Transverse colon (tissue), 4 donors: ENCODE measurements at regions not wholly inside any gene's neighbourhood (a gene's known extent, or its start where the extent isn't known, plus 50 kb on each side); places are given as distances from the start of the nearest gene placed in this dataset.

Experiments
- DNase-seq: peaks from one replicate; pipeline ENCODE4 v3.0.0-alpha.2; 2019
- H3K27ac ChIP-seq, 4 donors: fragments of 200-600 bp; sonication (generic); 2 replicates each; pipeline ENCODE4 v1.5.1; 2016 to 2018; ENCODE audit warnings: inconsistent platforms in 4 of 4
- H3K27me3 ChIP-seq: fragments of 200-600 bp; sonication (generic); 2 replicates; pipeline ENCODE4 v1.5.1; 2017; ENCODE audit warnings: inconsistent platforms
- H3K36me3 ChIP-seq, 4 donors: fragments of 200-600 bp; sonication (generic); 2 replicates each; pipeline ENCODE4 v1.5.1; 2017 to 2019; ENCODE audit warnings: inconsistent platforms in 4 of 4
- H3K4me1 ChIP-seq, 4 donors: fragments of 200-600 bp; sonication (generic); 2 replicates each; pipeline ENCODE4 v1.5.1; 2017 to 2020; ENCODE audit warnings: inconsistent platforms in 4 of 4
- H3K4me3 ChIP-seq, 4 donors: fragments of 200-600 bp; sonication (generic); 1 replicate in 1 of 4; 2 replicates in 3 of 4; pipeline versions ENCODE4 v1.5.1 to v1.6.1; 2017 to 2019; ENCODE audit warnings: inconsistent platforms in 4 of 4
- H3K9me3 ChIP-seq, 2 donors: fragments of 200-600 bp; sonication (generic); 2 replicates each; pipeline ENCODE4 v1.5.1; 2017 to 2019; ENCODE audit warnings: inconsistent platforms in 2 of 2
- EP300 ChIP-seq: sonication (generic); formaldehyde crosslinking; IDR thresholded peaks from one replicate; pipeline ENCODE4 v1.6.1; 2017; ENCODE audit warnings: antibody characterized with exemption, low read depth
- POLR2A ChIP-seq: fragments of 450-650 bp; IDR thresholded peaks from one replicate; pipeline ENCODE4 v1.6.1; 2016; ENCODE audit warnings: antibody characterized with exemption, mild to moderate bottlenecking, moderate library complexity
- POLR2AphosphoS5 ChIP-seq, 3 donors: sonication (generic); formaldehyde crosslinking; IDR thresholded peaks; one replicate each; pipeline ENCODE4 v1.6.1; 2016; ENCODE audit warnings: antibody characterized with exemption in 3 of 3
- WGBS, 2 donors: methylation state at CpG; one replicate each; pipeline ENCODE4 v1.1.5; 2018; ENCODE audit warnings: low coverage in 1 of 2; 5-methylcytosine and 5-hydroxymethylcytosine counted together
- in situ Hi-C, 4 donors: fragments of 200-750 bp; cut with MboI; loops; one replicate each; pipeline versions ENCODE4 v1.15.0 to v1.15.1; 2017; ENCODE audit warnings: low sequenced_read_pairs in 3 of 4, low pct_ligation_motif_present in 1 of 4, low pct_unique_long_range_greater_than_20kb in 1 of 4
- intact Hi-C: fragments of 100-400 bp; cut with DNase I; formaldehyde crosslinking; loops from one replicate; pipeline ENCODE4 v1.15.1; 2023; ENCODE audit warnings: low total_unique reads
- TF ChIP-seq, protein P1 (sequence below), 5 experiments: fragments of 200-600 bp in 3 of 5; fragments of 450-650 bp in 2 of 5; sonication (generic) in 3 of 5; IDR thresholded peaks; 1 replicate in 2 of 5; 2 replicates in 3 of 5; pipeline ENCODE4 v1.5.1; 2016 to 2017; ENCODE audit warnings: antibody characterized with exemption in 5 of 5, inconsistent platforms in 3 of 5, mild to moderate bottlenecking in 2 of 5, moderate library complexity in 1 of 5

DNA sequence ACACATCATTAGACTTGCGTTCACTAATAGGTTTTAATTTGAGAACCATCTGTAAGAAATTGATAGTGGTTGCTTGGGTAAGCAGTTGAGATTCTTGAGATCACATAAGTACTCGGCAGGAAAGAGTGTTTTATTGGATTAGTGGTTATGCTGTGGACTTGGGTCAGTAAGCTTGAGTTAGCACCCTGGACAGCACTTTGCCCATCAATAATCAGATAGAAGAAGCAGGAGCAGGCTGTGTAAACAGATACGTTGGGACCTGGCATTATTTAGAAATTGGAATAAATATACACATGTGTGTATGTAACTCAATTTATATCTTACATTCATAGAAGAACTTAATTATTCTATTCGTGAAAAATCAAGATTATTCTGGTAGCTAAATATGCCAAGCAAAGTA lies 357.5 kb upstream of the SMIM31 start:
- in situ Hi-C loops, result no loop called here
- Histone ChIP-seq H3K27ac (no peak overlapping the region), H3K4me3 (no peak overlapping the region), H3K4me1 (no peaks in the 10 kb centered on the region), H3K36me3 (no peaks in the 10 kb centered on the region), H3K9me3 (no peaks in the 10 kb centered on the region), H3K27me3 (no peaks in the 10 kb centered on the region)
- 40 to 51% methylated on average over 4 of the region's 4 CpGs for WGBS, 2 donors
- DNase-seq, result no peak
- no peak for TF ChIP-seq POLR2A
- no peak for TF ChIP-seq POLR2AphosphoS5 (IDR thresholded peaks at IDR 0.05)
- no peak for TF ChIP-seq EP300
- TF ChIP-seq, protein P1, sequence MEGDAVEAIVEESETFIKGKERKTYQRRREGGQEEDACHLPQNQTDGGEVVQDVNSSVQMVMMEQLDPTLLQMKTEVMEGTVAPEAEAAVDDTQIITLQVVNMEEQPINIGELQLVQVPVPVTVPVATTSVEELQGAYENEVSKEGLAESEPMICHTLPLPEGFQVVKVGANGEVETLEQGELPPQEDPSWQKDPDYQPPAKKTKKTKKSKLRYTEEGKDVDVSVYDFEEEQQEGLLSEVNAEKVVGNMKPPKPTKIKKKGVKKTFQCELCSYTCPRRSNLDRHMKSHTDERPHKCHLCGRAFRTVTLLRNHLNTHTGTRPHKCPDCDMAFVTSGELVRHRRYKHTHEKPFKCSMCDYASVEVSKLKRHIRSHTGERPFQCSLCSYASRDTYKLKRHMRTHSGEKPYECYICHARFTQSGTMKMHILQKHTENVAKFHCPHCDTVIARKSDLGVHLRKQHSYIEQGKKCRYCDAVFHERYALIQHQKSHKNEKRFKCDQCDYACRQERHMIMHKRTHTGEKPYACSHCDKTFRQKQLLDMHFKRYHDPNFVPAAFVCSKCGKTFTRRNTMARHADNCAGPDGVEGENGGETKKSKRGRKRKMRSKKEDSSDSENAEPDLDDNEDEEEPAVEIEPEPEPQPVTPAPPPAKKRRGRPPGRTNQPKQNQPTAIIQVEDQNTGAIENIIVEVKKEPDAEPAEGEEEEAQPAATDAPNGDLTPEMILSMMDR (IDR thresholded peaks at IDR 0.05), result no peak
- intact Hi-C loops, result no loop called here

DNA sequence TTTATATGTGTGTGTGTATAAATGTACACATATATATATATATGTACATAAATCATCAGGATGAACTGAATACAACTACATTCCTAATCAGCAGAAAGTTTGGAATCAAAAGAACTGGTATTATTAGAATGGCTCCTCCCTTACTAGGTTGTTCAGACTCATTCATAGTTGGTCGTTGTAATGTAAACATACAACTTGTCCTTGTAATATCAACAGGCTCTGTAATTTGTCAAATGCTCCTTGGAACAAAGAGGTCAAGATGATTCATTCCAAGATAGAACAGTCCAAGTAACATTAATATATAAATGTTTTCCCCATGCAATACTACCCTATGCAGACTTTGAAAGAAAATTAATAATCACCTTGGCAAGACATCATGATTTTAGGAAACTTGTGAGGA lies 351.4 kb upstream of the SMIM31 start:
- Histone ChIP-seq H3K4me1 (no peaks in the 10 kb centered on the region), H3K4me3 (no peak overlapping the region), H3K27me3 (no peaks in the 10 kb centered on the region), H3K9me3 (no peaks in the 10 kb centered on the region), H3K36me3 (no peaks in the 10 kb centered on the region), H3K27ac (no peak overlapping the region)
- intact Hi-C loops, result no loop called here
- WGBS, 2 donors, result 0 to 20% methylated on average over 1 of the region's 1 CpG
- in situ Hi-C loops, result no loop called here
- no peak for DNase-seq
- no peak for TF ChIP-seq POLR2A
- no peak for TF ChIP-seq EP300
- TF ChIP-seq POLR2AphosphoS5 (IDR thresholded peaks at IDR 0.05), result no peak
- TF ChIP-seq, protein P1 (IDR thresholded peaks at IDR 0.05), result no peak

DNA sequence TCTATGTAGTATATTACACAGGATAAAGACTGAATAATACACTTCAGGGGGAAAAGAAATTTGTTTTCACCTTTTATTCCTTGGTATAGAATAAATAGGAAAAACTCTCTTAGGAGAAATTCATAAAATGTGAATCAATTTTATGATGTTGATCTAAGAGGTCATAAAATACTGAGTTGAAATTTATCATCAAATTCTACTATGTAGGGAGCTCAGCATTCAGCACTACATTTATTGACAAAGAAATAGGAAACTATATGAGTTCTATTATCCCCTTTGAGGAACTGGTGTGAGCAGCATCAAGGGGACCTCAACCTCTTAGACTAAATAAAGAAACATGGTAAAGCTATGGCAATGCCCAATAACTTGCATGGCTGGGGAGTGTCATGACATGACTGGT lies 348.2 kb upstream of the SMIM31 start:
- no peaks in the 10 kb centered on the region for H3K27me3 ChIP-seq
- intact Hi-C loops, result no loop called here
- no peak for TF ChIP-seq POLR2AphosphoS5 (IDR thresholded peaks at IDR 0.05)
- TF ChIP-seq, protein P1 (IDR thresholded peaks at IDR 0.05), result no peak

DNA sequence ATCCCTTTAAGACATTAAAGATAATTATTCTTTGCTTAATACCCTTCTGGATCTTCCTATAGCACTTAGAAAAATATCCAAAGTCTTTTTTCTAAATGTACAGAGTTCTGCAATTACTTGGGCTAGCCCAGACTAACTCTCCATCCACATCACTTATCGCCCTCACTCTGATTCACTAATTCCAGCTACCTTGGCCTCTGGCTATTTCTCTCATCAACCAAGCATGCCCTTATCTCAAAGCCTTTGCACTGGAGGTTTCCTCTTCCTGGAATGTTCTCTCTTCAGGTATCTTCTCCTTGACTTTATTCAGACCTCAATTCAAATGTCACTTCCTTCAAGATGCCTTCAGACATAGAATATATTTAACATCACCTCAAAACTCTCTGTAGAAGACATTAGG lies 345.1 kb upstream of the SMIM31 start:
- in situ Hi-C loops (no loop called here), intact Hi-C loops (no loop called here)
- 86 to 88% methylated on average over 1 of the region's 1 CpG for WGBS, 2 donors
- Histone ChIP-seq H3K36me3 (no peaks in the 10 kb centered on the region), H3K4me1 (no peaks in the 10 kb centered on the region), H3K4me3 (no peak overlapping the region), H3K9me3 (no peaks in the 10 kb centered on the region), H3K27me3 (no peaks in the 10 kb centered on the region), H3K27ac (no peak overlapping the region)
- no peak for DNase-seq
- TF ChIP-seq POLR2A, result no peak
- TF ChIP-seq EP300, result no peak
- no peak for TF ChIP-seq POLR2AphosphoS5 (IDR thresholded peaks at IDR 0.05)
- TF ChIP-seq, protein P1 (IDR thresholded peaks at IDR 0.05), result no peak

More for the DNA sequence above, 348.2 kb upstream of the SMIM31 start:
- DNase-seq, result no peak
- Histone ChIP-seq H3K27ac (no peak overlapping the region), H3K9me3 (no peaks in the 10 kb centered on the region), H3K4me3 (no peak overlapping the region), H3K36me3 (no peaks in the 10 kb centered on the region), H3K4me1 (no peaks in the 10 kb centered on the region)
- in situ Hi-C loops, result no loop called here
